ENCODE measurements at regions not wholly inside any gene's neighbourhood (a gene's known extent, or its start where the extent isn't known, plus 50 kb on each side); places are given as distances from the start of the nearest gene placed in this dataset.

DNA sequence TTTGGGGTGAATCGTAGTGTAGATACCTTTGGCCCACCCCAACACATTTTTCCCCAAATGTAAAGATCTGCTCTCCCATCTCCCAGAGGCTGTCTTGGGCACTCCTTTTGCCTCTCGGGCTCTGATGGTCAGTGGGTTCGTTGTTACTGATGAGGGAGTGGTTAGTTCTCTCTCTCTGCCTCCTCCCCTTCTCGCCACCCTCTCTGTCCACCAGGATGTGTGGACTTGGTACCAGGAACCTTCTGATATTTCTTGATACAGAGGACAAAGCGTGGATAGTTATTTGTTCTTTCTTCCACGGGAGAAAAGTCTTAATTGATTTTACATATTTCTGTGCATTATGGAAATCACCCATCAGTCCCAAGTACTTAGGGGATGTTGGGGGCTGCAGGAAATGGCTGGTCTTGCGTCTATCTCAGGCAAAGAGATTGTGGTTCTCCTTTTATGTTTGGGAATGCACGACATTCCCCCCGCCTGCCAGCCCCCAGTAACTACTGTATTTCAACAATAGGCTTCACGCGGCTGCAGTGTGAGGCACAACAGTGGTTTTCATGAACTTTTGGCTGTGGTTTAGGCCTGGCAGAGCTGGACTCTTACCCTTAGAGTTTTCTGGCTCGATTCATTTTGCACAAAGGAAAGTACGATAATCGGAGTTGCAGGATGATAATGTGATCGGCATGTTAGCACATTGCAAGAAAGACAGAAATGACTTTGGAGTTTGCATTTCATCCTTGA, 79.0 kb upstream of the ZNF536 start:
- no peak for DNase-seq (ENCODE audit: low spot score)

DNA sequence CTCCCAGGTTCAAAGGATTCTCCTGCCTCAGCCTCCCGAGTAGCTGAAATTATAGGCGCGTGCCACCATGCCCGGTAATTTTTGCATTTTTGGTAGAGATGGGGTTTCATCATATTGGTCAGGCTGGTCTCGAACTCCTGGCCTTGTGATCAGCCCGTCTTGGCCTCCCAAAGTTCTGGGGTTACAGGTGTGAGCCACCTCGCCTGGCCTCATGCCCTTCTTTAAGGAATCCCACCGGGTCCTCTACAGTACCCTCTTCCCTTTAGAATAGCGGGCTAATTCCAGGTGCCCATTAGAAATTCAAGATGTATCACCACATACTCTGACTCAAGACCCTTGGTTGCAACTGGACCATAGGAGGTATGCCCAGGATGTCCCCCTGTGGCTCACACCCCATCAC, 74.2 kb upstream of the ZNF536 start:
- no peak for DNase-seq (ENCODE audit: low spot score)

DNA sequence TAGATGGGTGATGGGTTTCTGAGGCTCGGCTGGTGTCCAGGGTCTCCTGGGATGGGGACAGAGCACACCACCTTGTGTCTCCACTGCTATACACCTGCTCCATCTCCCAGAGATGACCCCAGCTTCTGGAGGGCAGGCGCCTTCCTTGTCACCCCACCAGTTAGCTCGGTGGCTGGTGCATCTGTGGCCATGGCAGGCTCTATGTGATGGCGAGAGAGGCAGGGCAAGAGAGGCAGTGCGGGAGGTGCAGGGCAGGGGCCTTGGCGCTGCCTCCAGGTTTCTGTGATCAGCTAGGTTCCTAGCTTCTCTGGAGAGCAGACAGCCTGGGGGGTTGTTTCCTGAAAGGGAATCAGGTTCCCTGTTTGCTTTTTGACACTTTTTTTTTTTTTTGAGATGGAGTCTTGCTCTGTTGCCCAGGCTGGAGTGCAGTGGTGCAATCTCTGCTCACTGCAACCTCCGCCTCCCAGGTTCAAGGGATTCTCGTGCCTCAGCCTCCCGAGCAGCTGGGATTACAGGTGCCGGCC, 69.0 kb upstream of the ZNF536 start:
- no peak for DNase-seq (ENCODE audit: low spot score)

DNA sequence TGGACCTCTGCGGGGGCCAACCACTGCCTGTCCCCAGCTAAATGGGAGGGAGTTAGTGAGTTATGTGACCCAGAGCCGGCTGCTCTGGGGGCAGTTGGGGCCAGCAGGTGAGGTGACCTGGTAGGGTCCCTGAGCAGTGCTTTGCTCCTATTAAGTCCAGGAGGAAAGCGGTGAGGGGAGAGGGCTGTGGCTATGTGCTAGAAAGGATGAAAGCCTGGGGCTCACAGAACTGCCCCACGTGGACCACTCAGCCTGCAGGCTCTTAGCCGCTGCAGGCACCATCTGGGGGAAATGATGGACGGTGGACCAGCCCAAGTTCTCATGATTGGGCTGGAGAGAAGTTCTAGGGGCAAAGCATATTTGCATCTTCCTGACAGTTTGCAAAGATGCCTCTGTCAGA, 67.6 kb upstream of the ZNF536 start:
- peak; percentile 65 for DNase-seq (ENCODE audit: low spot score)

DNA sequence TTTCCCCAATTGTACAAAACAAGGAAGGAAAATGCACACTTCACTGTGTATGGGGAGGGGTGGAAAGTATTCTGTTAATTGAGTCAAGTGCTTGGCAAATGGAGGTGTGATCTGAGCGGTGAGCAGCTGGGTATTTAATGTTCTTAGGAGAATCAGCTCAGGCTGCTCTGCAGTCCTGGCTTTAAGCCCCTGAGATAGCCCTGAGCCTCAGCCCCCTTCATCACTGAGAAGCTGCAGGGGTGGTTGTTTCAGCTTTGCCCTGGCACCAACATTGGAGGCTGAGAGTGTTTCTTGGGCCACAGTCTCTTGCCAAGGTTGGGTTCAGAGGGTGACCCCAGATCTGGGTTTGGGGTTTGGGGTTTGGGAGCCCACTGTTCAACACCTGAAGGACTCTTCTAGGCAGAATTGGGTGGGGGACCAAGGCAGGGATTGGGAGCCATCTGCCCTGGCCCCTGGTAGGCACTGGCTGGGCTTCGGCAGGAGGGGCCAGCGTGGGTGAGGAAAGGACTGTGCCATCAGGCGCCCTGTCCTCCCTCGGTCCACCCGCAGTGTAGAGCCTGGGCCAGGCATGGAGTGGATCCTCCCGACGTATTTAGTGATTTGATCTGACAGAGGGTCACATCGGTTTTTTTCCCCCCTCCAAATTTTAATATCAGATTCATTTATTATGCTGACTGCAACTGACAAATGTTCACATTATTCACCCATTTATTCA, 66.7 kb upstream of the ZNF536 start:
- no peak for DNase-seq (ENCODE audit: low spot score)

DNA sequence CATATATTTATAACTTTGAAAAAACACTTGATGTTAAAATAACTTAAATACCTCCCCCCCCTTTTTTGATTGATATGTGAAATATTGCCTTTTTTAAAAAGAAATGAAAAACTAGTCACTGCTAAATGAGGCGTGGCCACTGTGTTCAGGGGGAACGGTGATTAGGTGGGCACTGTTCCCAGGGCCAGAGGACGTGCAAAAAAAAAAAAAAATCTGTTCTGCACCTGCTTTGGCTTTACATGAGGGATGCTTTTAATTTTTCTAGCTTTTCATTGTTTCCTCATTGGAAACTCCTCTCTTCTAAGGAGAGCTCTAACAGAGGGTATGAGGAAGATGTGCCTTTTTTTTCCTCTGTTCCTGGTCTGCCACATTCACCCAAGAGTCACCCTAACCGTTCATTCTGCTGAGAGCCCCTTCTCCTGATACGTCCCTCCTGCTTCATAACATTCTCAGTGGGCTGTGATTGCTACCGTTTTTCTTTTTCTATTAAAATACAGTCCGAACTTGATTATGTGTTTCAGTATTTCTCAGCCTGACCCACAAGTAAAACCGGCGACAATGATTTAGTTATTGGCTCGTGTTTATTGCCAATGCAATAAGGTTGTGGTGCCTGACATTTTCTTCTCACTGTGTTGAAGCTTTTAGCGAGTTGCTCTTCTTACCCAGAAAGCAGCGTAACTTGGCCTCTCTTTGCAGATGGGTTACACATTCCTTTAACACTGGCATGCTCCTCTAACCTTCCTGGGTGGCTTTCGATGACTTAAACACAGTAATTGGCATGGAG, 64.8 kb upstream of the ZNF536 start:
- DNase-seq (ENCODE audit: low spot score) = no peak

DNA sequence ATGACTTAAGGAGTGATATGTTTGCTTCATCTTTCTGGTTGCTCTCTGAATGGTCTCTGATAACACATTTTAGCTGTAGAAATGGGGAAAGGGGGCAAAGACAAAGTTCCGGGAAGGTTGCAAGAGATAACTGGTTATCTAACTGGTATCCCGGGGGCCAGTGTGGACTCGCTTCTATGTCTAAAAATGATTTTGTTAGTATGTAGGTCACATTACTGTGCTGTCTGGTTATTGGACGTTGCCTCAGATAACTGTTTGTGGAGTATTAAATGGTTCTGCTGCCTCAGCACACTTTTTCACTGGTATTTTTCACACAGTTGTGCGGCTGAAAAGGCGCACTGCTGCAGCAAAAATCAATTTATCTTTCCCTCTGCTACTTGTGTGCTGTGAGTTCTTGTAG, 63.0 kb upstream of the ZNF536 start:
- peak; percentile 1 for DNase-seq (ENCODE audit: low spot score)

DNA sequence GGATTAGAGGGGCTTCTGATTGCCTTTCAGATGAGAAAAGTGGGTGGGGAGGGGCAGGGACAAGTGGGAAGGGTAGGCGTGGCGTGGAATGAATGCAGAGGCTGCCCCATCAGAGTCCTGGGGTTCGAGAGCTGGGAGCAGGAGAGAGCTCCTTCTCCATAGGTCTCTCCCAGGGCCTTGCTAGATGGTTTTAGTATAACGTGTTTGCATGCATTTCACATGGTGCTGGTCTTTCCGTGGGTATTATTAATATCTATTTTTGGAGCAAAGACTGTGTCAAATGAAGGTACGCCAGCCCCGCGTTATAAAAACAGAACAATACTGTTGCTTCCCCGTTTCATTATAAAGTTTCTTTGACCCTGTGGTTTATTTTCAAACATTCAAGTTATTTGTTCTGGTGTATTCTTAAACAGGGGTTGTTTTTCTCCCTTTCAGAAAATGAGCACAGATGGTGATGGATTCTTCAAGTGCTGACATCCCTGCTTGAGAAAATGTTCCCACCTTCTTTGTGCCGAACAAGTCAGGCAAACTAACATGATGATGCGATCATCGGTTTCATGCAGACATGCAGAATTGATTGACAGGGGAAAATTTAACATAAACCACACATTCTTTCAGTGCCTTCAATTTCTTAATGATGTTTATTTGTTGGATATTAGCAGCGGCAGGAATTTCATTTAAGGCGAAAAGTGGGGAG, 62.1 kb upstream of the ZNF536 start:
- DNase-seq (ENCODE audit: low spot score) = peak; percentile 39

DNA sequence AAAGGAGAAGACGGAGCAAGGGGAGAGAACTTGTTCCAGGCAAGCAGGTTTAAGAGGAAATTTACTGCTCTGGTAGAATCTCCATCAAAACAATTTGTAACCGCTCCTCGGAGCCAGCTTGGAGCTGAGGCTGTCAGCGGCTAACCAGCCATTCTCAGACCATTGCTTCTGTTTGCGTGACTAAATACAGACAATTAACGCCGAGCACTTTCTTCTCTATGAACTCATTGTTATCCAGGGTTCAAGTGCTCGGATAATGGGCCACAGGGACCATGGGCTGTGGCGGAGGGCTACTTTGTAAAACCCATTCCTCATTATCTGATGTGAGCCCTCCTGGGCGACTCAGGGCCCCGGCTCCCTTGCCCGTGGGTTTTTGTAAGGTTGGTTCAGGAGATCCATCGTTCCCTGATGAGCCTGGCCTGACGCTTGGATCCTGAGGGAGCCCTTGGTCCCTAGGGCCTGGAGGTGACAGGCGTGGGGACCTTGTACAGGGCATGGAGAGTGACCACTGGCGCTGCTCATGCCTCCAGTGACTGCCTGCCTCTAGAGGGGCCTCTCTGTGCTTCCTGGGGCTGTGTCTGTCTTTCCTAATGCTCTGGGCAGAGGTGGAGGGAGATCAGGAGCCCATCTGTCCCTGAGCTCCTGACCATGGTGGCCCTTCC, 61.5 kb upstream of the ZNF536 start:
- DNase-seq (ENCODE audit: low spot score) = peak; percentile 57

DNA sequence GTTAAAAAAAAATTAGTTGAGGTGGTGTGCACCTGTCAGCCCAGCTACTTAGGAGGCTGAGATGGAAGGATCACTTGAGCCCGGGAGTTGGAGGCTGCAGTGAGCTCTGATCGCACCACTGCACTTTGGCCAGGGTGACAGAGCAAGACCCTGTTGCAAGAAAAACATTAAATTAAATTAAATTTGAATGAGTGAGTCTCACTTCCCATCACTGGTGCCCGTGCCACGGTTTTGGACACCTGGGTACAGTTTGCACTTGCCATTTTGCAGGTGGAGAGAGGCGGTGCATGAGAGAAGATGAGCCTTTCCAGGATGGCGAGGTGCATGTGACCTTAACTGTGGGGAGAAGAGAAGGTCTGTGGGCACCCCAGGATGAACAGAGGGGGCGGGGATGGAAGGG, 60.3 kb upstream of the ZNF536 start:
- peak; percentile 9 for DNase-seq (ENCODE audit: low spot score)

DNA sequence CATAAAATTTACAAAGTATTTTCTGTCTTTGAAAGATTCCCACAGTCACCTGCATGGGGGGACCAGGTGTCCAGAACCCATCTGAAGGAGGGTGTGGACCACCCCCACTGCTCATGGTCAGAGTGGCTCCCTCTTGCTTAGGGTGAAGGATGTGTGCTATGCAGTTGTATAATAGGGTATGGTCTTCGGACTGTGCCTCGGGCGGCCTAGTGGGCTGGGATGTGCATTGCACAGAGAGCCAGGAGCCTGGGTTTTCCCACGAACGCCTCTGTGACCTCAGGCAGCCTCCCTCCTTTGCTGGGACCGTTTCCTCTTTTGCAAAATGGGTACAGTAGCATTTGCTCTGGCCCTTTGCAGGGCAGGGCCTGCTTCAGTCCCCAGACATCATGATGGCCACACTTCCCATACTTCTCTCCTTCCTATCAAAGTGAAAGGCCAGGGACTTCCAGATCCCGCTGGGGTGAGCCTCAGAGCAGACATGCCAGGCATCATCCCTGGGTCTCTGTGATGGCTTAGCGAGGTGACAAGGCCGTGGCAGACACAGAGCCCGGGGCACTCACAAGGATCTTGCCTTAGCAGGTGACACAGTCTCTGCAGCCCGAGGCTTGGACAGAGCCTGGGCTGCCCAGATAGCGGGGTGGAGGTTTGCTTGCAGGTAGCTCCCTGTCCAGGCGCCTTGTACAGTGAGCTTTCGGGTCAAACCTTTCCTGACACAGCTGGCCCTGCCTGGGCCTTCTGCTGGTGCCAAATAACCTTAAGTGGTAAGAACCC, 59.4 kb upstream of the ZNF536 start:
- peak; percentile 53 for DNase-seq (ENCODE audit: low spot score)

DNA sequence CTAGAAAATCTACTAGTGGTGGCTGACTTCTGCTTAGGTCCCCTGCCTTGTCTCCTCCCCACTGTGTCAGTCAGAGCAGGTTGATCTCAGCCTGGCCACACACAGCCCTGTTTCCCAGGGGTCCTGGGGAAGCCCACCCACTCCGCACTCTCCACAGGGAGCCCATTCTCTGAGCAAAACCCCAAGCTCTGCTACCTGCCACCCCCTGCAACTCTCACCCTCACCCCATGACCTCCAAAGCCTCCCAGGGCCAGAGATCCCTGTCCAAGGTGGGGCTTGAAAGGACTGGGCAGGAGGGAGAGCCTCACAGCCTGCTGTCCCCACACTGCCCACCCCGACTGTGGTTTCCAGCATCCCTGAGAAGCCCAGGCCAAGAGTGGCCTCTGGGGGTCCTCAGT, 58.8 kb upstream of the ZNF536 start:
- DNase-seq (ENCODE audit: low spot score) = peak; percentile 64

DNA sequence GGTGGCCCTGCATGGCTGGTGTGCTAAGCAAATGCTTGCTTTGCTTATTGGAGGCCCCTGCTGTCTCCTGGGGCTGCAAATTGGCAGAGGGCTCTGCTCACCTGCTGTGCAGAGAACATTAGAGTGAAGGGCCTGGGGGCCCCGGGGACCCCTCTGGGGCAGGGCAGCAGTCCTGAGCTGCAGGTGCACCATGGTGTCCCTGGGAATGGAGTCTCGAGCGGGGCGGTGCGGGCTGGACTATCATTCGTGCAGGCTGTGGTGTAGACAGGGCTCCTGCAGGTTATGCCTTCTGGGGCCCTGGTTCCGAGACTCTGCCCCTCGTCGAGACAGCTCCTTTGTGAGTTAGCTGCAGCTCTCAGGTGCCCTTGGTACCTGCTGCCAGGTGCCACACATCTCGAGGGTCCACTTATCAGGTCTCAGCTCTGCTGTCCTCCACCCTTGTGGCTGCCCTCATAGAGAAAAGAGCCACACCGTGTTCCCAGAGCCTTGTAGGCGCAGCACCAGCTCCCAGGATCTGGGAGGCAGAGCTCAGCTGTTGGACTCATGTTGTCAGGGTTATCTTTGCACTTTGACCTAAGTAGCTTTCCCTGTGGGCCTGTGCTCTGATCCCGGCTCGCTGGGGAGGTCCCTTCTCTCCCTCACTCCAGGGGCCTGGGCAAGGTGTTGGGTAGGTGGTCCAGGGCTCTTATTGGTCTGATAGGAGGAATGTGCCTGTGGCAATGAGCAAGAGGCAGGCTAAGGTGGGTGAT, 58.0 kb upstream of the ZNF536 start:
- DNase-seq (ENCODE audit: low spot score) = peak; percentile 88

DNA sequence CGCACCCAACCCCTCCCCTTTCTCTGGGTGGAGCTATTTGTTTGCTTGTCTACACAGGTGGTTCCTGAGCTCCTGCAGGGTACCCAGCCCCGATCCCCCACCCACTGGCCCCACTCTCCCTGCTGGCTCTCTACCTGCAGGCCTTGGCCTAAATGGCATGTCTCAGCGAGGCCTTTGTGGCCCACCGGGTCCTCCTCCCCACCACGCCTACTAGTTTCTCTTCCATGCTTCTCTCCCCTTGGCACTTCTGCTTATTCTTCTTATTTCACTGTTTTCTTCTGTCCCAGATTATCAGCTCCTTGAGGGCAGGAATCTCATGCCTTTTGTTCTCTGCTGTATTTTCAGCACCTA, 57.4 kb upstream of the ZNF536 start:
- no peak for DNase-seq (ENCODE audit: low spot score)

DNA sequence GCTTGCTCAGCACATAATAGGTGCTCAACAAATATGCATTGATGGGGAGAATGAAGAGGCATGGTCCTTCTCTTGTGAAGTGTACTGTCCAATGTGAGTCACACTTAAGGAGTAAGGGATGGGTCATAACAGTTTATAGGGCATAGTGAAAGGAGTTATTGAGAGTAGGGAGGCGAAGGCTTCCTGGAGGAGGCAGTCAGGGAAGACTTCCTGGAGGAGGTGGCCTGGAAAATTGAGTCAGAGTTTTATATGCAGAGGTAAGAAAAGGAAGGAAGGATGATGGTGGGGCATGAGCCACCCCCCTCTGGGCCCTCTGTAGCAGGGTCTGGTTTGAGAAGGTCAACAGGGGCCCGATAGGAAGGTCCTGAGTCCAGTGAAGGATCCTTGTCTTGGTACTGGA, 57.0 kb upstream of the ZNF536 start:
- peak; percentile 68 for DNase-seq (ENCODE audit: low spot score)

DNA sequence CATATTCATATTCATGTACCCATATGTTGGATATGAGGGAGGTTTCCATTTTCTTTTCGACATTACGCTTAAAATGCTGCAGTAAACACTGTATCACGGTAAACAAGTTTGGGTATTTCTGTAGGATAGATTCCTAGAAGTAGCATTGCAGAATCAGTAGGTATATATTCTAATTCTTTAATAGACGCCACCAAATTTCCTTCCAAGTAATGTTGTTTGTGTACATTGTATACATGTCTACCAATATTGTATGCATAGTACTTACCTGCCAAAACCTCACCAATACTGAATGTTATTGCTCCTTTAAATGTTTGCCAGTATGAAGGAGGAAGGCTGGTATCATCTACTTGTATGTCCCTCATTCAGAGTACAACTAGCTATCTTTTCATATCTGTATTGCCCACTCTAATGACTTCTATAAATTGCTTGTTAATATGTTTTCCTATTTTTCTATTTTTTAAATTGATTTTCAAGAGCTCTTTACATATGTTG, 56.1 kb upstream of the ZNF536 start:
- no peak for DNase-seq (ENCODE audit: low spot score)

DNA sequence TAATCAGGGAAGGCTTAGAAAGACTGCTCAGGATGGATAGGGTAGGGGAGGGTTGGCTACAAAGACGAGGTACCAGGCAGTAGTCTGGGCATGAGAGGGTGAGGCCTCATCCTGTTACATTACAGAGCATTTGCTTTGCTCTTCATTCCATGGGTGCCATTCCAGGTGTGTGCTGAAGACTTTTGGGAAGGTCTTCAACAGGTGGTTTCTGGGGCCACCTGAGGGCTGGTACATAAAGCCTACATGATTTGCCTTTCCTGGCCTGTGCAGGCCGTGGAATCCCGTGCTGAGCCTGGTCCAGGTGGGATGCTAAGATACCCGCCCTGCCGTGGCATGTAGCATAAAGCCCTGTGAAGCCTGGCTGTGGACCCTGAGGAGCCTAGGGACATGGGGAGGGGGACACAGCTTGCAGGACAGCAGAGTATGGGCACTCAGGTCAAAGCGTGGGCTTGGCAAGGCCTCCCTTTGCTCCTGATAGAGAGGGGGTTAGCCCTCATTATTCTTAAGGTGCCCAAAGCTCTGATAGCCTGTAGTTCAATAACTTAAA, 55.6 kb upstream of the ZNF536 start:
- DNase-seq (ENCODE audit: low spot score) = peak; percentile 67

DNA sequence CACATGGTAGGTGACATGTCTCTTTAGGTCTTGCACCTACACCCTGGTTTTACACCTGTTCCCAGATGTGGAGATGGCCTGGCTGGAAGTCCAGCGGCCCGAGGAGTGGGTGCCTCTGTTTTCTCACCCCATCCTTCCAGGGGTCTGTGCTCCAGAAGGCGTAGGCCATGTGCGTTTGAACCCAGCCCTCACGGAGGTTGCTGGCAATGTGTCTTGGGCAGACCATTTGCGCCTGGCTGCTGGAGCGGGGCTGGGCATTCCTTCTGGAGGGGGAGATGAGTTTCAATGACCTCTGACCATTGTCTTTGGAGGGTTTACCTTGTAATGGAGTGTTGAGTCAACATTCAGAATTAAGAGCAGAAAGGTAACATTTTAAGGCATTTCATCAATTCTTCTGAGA, 54.8 kb upstream of the ZNF536 start:
- DNase-seq (ENCODE audit: low spot score) = peak; percentile 64

DNA sequence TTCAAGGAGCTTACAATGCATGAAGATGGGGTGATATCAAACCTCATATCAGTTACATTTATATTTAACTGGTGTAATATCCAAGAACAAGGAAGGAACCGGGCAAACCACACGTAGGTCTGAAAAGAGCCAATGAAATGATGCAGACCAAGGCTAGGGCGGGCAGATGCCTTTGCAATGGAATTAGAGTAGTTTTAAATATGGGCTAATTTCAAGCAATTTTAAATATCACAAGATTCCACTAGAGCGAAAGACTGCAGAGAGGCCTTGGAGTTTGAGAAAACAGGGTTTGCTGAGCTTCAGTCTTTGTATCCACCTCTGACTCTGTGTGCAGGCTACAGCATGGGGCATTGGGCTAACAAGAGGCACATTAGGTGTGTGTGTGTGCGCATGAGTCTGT, 53.9 kb upstream of the ZNF536 start:
- DNase-seq (ENCODE audit: low spot score) = no peak
